ENCODE measurements at regions not wholly inside any gene's neighbourhood (a gene's known extent, or its start where the extent isn't known, plus 50 kb on each side); places are given as distances from the start of the nearest gene placed in this dataset.

DNA sequence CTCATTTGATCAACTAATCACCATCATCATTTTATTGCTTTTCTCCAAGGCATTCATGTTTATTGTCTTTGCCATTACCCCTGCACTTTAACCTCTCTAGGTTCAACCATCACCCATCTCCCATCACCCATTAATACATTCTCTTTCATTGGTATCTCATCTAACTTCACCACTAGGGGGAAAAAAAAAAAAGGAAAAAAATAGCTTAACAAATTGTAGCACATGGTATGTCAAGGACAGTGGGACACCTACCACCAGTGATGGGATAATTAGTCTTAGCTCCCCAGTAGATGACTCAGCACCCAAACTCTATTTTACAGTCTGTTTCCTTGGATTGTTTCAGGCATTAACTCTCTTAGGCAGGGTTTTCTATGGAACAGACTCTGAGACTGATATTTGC is 1770.2 kb upstream of the MIR17HG start:
- TF ChIP-seq CTCF (IDR thresholded peaks at IDR 0.05; ENCODE audit: low read depth, low read length, poor library complexity, severe bottlenecking) (no peak), EZH2phosphoT487 (IDR thresholded peaks at IDR 0.05; ENCODE audit: borderline replicate concordance, low read length) (no peak)
